ENCODE measurements at regions not wholly inside any gene's neighbourhood (a gene's known extent, or its start where the extent isn't known, plus 50 kb on each side); places are given as distances from the start of the nearest gene placed in this dataset.
A peak's percentile ranks its signal among the peaks of the same experiment; 100 is the strongest.

GRCh38 chr3:177464392-177465256 lies 267.3 kb upstream of the TBL1XR1 start:
- no peak overlapping the region for H3K27ac ChIP-seq (ENCODE audit: low read depth in 1 of 2, low read length in 2 of 2)
- no peaks in the 10 kb centered on the region for H3K36me3 ChIP-seq (ENCODE audit: control insufficient read depth in 4 of 4, insufficient read depth in 3 of 4, low read depth in 1 of 4, low read length in 3 of 4)
- DNase-seq (ENCODE audit: low spot score), result no peak

More at GRCh38 chr3:177464392-177465256, 267.3 kb upstream of the TBL1XR1 start:
- TF ChIP-seq, protein P1, sequence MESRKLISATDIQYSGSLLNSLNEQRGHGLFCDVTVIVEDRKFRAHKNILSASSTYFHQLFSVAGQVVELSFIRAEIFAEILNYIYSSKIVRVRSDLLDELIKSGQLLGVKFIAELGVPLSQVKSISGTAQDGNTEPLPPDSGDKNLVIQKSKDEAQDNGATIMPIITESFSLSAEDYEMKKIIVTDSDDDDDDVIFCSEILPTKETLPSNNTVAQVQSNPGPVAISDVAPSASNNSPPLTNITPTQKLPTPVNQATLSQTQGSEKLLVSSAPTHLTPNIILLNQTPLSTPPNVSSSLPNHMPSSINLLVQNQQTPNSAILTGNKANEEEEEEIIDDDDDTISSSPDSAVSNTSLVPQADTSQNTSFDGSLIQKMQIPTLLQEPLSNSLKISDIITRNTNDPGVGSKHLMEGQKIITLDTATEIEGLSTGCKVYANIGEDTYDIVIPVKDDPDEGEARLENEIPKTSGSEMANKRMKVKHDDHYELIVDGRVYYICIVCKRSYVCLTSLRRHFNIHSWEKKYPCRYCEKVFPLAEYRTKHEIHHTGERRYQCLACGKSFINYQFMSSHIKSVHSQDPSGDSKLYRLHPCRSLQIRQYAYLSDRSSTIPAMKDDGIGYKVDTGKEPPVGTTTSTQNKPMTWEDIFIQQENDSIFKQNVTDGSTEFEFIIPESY (IDR thresholded peaks at IDR 0.05), result peak; percentile 16
- TF ChIP-seq, protein P2, sequence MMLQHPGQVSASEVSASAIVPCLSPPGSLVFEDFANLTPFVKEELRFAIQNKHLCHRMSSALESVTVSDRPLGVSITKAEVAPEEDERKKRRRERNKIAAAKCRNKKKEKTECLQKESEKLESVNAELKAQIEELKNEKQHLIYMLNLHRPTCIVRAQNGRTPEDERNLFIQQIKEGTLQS (IDR thresholded peaks at IDR 0.05), result no peak
- peak; percentile 71 to 88 for TF ChIP-seq RXRA (IDR thresholded peaks at IDR 0.05)
- TF ChIP-seq HNF4A (conservative IDR thresholded peaks at IDR 0.05), result peak; percentile 41 to 71
- TF ChIP-seq, protein P3, sequence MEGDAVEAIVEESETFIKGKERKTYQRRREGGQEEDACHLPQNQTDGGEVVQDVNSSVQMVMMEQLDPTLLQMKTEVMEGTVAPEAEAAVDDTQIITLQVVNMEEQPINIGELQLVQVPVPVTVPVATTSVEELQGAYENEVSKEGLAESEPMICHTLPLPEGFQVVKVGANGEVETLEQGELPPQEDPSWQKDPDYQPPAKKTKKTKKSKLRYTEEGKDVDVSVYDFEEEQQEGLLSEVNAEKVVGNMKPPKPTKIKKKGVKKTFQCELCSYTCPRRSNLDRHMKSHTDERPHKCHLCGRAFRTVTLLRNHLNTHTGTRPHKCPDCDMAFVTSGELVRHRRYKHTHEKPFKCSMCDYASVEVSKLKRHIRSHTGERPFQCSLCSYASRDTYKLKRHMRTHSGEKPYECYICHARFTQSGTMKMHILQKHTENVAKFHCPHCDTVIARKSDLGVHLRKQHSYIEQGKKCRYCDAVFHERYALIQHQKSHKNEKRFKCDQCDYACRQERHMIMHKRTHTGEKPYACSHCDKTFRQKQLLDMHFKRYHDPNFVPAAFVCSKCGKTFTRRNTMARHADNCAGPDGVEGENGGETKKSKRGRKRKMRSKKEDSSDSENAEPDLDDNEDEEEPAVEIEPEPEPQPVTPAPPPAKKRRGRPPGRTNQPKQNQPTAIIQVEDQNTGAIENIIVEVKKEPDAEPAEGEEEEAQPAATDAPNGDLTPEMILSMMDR (IDR thresholded peaks at IDR 0.05; ENCODE audit: low read depth, low read length, missing input control), result no peak
- peak; percentile 36 for TF ChIP-seq MAX (IDR thresholded peaks at IDR 0.05)
- TF ChIP-seq RAD21 (IDR thresholded peaks at IDR 0.05), result peak; percentile 50 to 53
- TF ChIP-seq JUND (IDR thresholded peaks at IDR 0.05), result peak in 1 of 2 donors; percentile 76
- peak in 1 of 2 donors; percentile 54 for TF ChIP-seq EGR1 (IDR thresholded peaks at IDR 0.05; ENCODE audit: low read depth in 2 of 2)
- peak; percentile 47 for TF ChIP-seq SP1 (IDR thresholded peaks at IDR 0.05)
- TF ChIP-seq GABPA (IDR thresholded peaks at IDR 0.05 in 1 of 2, conservative IDR thresholded peaks at IDR 0.05 in 1 of 2), result no peak
- no peak for TF ChIP-seq HNF4G (IDR thresholded peaks at IDR 0.05)
- TF ChIP-seq TAF1 (conservative IDR thresholded peaks at IDR 0.05), result no peak
- TF ChIP-seq FOXA2 (IDR thresholded peaks at IDR 0.05), result peak; percentile 94
- peak; percentile 48 for TF ChIP-seq YY1 (IDR thresholded peaks at IDR 0.05)
- TF ChIP-seq REST (IDR thresholded peaks at IDR 0.05), result peak; percentile 30
- TF ChIP-seq FOXA1 (IDR thresholded peaks at IDR 0.05), result peak; percentile 81
- Histone ChIP-seq H3K9ac (ENCODE audit: low read depth in 1 of 2, low read length in 2 of 2) (no peak overlapping the region), H3K9me3 (ENCODE audit: control insufficient read depth in 4 of 4, low read length in 3 of 4) (no peaks in the 10 kb centered on the region), H3K27me3 (ENCODE audit: control insufficient read depth in 4 of 4, insufficient read depth in 4 of 4, low read length in 3 of 4) (no peaks in the 10 kb centered on the region), H3K4me1 (ENCODE audit: control insufficient read depth in 4 of 4, insufficient read depth in 4 of 4, low read length in 3 of 4) (peaks cover 0 to 16% (median 5%) of the 10 kb centered on the region in 4 donors), H3K4me3 (ENCODE audit: low read depth in 1 of 3, low read length in 3 of 3) (no peak overlapping the region)
- WGBS, result 61% methylated on average over 5 of the region's 5 CpGs
